ENCODE measurements at regions not wholly inside any gene's neighbourhood (a gene's known extent, or its start where the extent isn't known, plus 50 kb on each side); places are given as distances from the start of the nearest gene placed in this dataset.

DNA sequence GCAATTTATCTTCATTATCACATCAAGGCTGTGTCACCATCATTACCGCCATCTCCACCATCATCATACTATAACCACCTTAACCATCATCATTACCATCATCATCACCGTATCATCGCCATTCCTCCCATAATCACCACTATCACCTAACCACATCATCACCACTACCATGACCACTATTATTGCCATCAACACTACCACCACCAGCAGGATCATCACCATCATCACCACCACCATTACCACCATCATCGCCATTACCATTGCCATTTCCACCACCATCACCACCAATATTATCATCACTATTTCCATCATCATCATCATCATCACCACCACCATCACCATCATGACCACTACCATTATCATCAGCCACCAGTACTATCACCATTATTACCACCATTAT is 314.4 kb downstream of the CYP26B1 start:
- H3K4me3 ChIP-seq (ENCODE audit: low read depth in 2 of 2, low read length in 2 of 2) = no peak overlapping the region
- no peak overlapping the region for H3K27ac ChIP-seq (ENCODE audit: low read length)
- BruUV-seq (replicated peaks) = no TSS peak
- no peak for DNase-seq (ENCODE audit: low read depth, low spot score)
- no peaks in the 10 kb centered on the region for H3K27me3 ChIP-seq (ENCODE audit: control insufficient read depth, insufficient read depth, low read length)
- POLR2A ChIA-PET = no interaction called here
- CTCF ChIA-PET = no interaction called here
- in situ Hi-C loops (cut with HindIII; ENCODE audit: low pct_unique_long_range_greater_than_20kb, low sequenced_read_pairs) (no loop called here), intact Hi-C loops (cut with micrococcal nuclease; ENCODE audit: unreplicated experiment) (no loop called here)
- H3K9me3 ChIP-seq (ENCODE audit: control insufficient read depth, insufficient read depth, low read depth, low read length) = no peaks in the 10 kb centered on the region
- TF ChIP-seq, protein P1, sequence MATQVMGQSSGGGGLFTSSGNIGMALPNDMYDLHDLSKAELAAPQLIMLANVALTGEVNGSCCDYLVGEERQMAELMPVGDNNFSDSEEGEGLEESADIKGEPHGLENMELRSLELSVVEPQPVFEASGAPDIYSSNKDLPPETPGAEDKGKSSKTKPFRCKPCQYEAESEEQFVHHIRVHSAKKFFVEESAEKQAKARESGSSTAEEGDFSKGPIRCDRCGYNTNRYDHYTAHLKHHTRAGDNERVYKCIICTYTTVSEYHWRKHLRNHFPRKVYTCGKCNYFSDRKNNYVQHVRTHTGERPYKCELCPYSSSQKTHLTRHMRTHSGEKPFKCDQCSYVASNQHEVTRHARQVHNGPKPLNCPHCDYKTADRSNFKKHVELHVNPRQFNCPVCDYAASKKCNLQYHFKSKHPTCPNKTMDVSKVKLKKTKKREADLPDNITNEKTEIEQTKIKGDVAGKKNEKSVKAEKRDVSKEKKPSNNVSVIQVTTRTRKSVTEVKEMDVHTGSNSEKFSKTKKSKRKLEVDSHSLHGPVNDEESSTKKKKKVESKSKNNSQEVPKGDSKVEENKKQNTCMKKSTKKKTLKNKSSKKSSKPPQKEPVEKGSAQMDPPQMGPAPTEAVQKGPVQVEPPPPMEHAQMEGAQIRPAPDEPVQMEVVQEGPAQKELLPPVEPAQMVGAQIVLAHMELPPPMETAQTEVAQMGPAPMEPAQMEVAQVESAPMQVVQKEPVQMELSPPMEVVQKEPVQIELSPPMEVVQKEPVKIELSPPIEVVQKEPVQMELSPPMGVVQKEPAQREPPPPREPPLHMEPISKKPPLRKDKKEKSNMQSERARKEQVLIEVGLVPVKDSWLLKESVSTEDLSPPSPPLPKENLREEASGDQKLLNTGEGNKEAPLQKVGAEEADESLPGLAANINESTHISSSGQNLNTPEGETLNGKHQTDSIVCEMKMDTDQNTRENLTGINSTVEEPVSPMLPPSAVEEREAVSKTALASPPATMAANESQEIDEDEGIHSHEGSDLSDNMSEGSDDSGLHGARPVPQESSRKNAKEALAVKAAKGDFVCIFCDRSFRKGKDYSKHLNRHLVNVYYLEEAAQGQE (IDR thresholded peaks at IDR 0.05; ENCODE audit: insufficient read depth in 1 of 2, low read depth in 2 of 2, low read length in 1 of 2) = no peak
- TF ChIP-seq TCF7L2 (IDR thresholded peaks at IDR 0.05; ENCODE audit: low read depth, low read length) = no peak
- TF ChIP-seq, protein P2, sequence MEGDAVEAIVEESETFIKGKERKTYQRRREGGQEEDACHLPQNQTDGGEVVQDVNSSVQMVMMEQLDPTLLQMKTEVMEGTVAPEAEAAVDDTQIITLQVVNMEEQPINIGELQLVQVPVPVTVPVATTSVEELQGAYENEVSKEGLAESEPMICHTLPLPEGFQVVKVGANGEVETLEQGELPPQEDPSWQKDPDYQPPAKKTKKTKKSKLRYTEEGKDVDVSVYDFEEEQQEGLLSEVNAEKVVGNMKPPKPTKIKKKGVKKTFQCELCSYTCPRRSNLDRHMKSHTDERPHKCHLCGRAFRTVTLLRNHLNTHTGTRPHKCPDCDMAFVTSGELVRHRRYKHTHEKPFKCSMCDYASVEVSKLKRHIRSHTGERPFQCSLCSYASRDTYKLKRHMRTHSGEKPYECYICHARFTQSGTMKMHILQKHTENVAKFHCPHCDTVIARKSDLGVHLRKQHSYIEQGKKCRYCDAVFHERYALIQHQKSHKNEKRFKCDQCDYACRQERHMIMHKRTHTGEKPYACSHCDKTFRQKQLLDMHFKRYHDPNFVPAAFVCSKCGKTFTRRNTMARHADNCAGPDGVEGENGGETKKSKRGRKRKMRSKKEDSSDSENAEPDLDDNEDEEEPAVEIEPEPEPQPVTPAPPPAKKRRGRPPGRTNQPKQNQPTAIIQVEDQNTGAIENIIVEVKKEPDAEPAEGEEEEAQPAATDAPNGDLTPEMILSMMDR (IDR thresholded peaks at IDR 0.05) = no peak
- no peak for TF ChIP-seq SIN3A (IDR thresholded peaks at IDR 0.05; ENCODE audit: borderline replicate concordance, insufficient read depth, low read depth, low read length)
- no peak for TF ChIP-seq POLR2AphosphoS5 (IDR thresholded peaks at IDR 0.05; ENCODE audit: low read depth, low read length)
- H3K36me3 ChIP-seq (ENCODE audit: control insufficient read depth, insufficient read depth, low read length) = no peaks in the 10 kb centered on the region
- 0 out of 2 replicates have a peak, but pooled peaks cover 3% of the 10 kb centered on the region for H3K4me1 ChIP-seq (ENCODE audit: control insufficient read depth, insufficient read depth, low read length)
- ATAC-seq = no peak

DNA sequence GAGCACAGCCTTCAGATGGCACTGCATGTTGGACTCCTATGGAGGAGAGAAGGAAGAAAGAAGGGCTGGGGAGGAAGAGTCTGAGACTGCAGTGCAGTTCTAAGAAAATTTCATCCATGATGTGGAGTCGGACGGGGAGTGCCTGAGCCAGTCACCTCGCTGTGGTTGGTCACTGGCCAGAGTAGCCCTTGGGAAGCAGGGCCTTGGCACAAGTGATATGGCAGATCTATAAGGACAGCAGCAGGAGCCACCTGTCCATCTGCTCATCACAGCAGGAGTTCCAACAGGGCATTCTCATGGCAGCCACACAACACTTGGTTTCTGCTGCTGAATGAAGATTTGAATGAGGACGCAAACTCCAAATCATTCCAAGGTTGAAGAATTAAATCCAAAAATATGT is 314.8 kb downstream of the CYP26B1 start:
- H3K4me3 ChIP-seq (ENCODE audit: low read depth in 2 of 2, low read length in 2 of 2) = no peak overlapping the region
- ChIA-PET CTCF (no interaction called here), POLR2A (no interaction called here)
- no peaks in the 10 kb centered on the region for H3K9me3 ChIP-seq (ENCODE audit: control insufficient read depth, insufficient read depth, low read depth, low read length)
- H3K4me1 ChIP-seq (ENCODE audit: control insufficient read depth, insufficient read depth, low read length) = 0 out of 2 replicates have a peak, but pooled peaks cover 3% of the 10 kb centered on the region
- BruUV-seq (replicated peaks) = no TSS peak
- no peaks in the 10 kb centered on the region for H3K27me3 ChIP-seq (ENCODE audit: control insufficient read depth, insufficient read depth, low read length)
- in situ Hi-C loops (cut with HindIII; ENCODE audit: low pct_unique_long_range_greater_than_20kb, low sequenced_read_pairs) (no loop called here), intact Hi-C loops (cut with micrococcal nuclease; ENCODE audit: unreplicated experiment) (no loop called here)
- DNase-seq (ENCODE audit: low read depth, low spot score) (no peak), ATAC-seq (no peak)
- H3K27ac ChIP-seq (ENCODE audit: low read length) = no peak overlapping the region
- TF ChIP-seq, protein P2 (IDR thresholded peaks at IDR 0.05) = no peak
- TF ChIP-seq POLR2AphosphoS5 (IDR thresholded peaks at IDR 0.05; ENCODE audit: low read depth, low read length) (no peak), TCF7L2 (IDR thresholded peaks at IDR 0.05; ENCODE audit: low read depth, low read length) (no peak), SIN3A (IDR thresholded peaks at IDR 0.05; ENCODE audit: borderline replicate concordance, insufficient read depth, low read depth, low read length) (no peak)
- TF ChIP-seq, protein P1 (IDR thresholded peaks at IDR 0.05; ENCODE audit: insufficient read depth in 1 of 2, low read depth in 2 of 2, low read length in 1 of 2) = no peak
- no peaks in the 10 kb centered on the region for H3K36me3 ChIP-seq (ENCODE audit: control insufficient read depth, insufficient read depth, low read length)
